ENCODE measurements at regions not wholly inside any gene's neighbourhood (a gene's known extent, or its start where the extent isn't known, plus 50 kb on each side); places are given as distances from the start of the nearest gene placed in this dataset.

DNA sequence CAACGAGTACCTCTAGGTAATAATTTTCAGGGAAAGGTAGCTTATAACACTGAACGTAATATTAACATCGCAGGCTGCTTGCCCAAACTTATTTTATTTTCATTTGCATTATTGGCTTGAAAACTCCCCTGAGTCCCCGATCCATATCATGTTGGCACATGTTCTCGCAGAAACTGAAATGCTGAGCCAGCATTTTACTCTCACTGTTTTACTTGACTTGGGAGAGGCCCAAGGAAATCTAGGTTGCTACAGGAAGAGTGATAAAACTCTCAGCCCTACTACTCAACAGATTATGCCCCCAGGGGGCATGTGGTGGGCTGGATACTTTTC lies 183.5 kb upstream of the HABP2 start:
- no peak overlapping the region for H3K4me3 ChIP-seq (ENCODE audit: control insufficient read depth, low read depth, low read length)
- DNase-seq (ENCODE audit: low read depth) = no peak
- TF ChIP-seq CTCF (conservative IDR thresholded peaks at IDR 0.05; ENCODE audit: control insufficient read depth, insufficient read depth, low read depth, low read length) = no peak

GRCh38 chr10:113376428-113376827 lies 176.4 kb upstream of the HABP2 start:
- no peak overlapping the region for H3K4me3 ChIP-seq (ENCODE audit: control insufficient read depth, low read depth, low read length)
- DNase-seq (ENCODE audit: low read depth) = no peak
- TF ChIP-seq CTCF (conservative IDR thresholded peaks at IDR 0.05; ENCODE audit: control insufficient read depth, insufficient read depth, low read depth, low read length) = no peak

- no peak for DNase-seq (ENCODE audit: low read depth)
- H3K4me3 ChIP-seq (ENCODE audit: control insufficient read depth, low read depth, low read length) = no peak overlapping the region
- TF ChIP-seq CTCF (conservative IDR thresholded peaks at IDR 0.05; ENCODE audit: control insufficient read depth, insufficient read depth, low read depth, low read length) = no peak
Measured at GRCh38 chr10:113379091-113379490, 173.8 kb upstream of the HABP2 start.

DNA sequence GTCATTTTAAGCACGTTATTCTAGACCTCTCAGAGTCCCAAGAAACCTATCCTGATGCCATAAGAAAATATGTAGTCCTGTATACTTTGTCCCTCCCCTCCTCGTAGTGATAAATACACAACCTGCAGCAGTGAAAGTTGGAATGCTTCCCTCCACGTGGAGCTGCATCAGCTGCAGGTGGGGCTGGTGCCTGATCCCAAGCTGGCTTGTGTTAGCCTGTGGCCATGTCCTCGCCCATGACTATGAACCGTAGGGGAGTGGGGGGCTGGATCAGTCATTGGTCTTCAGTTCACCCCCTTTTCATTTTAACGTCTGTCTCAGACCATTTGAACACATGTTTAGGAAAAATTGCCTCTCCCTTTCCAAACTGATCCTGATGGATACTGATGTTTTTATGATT lies 171.4 kb upstream of the HABP2 start:
- no peak for TF ChIP-seq CTCF (conservative IDR thresholded peaks at IDR 0.05; ENCODE audit: control insufficient read depth, insufficient read depth, low read depth, low read length)
- H3K4me3 ChIP-seq (ENCODE audit: control insufficient read depth, low read depth, low read length) = no peak overlapping the region
- DNase-seq (ENCODE audit: low read depth) = no peak

- TF ChIP-seq CTCF (conservative IDR thresholded peaks at IDR 0.05; ENCODE audit: control insufficient read depth, insufficient read depth, low read depth, low read length) = no peak
- H3K4me3 ChIP-seq (ENCODE audit: control insufficient read depth, low read depth, low read length) = peak overlapping the region; percentile 15
- peak; percentile 56 for DNase-seq (ENCODE audit: low read depth)
Measured at GRCh38 chr10:113381981-113382509, 170.8 kb upstream of the HABP2 start.

DNA sequence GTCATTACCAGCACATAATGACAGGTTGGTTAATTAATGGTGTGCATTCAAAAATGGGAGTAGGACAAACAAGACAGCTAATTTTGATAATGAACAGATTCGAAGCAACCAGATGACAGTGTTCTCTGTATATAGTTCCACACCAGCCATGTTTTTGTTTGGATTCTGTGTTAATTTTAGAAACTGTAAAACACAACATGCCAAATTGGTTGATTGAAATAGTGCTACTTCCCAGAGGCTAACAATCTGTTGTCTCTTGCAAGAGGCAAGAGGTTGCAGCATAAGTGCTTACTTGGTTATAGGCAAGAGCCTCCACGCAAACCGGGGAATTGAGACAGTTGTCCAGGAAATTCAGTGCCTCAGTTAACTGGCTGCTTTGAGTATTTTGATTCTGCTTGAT lies 170.2 kb upstream of the HABP2 start:
- no peak overlapping the region for H3K4me3 ChIP-seq (ENCODE audit: control insufficient read depth, low read depth, low read length)
- no peak for DNase-seq (ENCODE audit: low read depth)
- TF ChIP-seq CTCF (conservative IDR thresholded peaks at IDR 0.05; ENCODE audit: control insufficient read depth, insufficient read depth, low read depth, low read length) = no peak

DNA sequence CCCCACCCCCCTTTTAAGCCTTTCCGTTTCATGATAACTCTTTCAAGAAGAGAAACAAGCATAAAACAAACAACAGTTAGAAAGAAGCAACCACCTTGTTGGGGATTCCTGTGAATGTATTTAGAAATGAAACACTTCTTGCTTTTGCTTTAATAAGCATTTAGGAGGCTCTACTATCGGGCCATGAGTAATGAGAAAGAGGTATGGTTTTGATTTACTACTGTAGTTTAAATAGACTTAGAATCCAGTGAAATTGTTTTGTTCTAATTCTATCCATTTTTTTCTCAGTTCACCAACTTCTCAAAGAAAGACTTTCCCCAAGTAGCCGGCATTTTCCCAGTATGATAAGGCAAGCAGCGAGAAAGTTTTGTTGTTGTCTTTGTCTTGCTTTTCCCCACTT lies 168.7 kb upstream of the HABP2 start:
- peak; percentile 3 for DNase-seq (ENCODE audit: low read depth)
- no peak for TF ChIP-seq CTCF (conservative IDR thresholded peaks at IDR 0.05; ENCODE audit: control insufficient read depth, insufficient read depth, low read depth, low read length)
- H3K4me3 ChIP-seq (ENCODE audit: control insufficient read depth, low read depth, low read length) = no peak overlapping the region

All from fibroblast of mammary gland (primary cell).